ENCODE measurements at regions not wholly inside any gene's neighbourhood (a gene's known extent, or its start where the extent isn't known, plus 50 kb on each side); places are given as distances from the start of the nearest gene placed in this dataset.

- TF ChIP-seq CTCF (IDR thresholded peaks at IDR 0.05), result no peak
These were observed 495.5 kb downstream of the FOXO1 start for GRCh38 chr13:40170982-40171381.

GRCh38 chr13:40171566-40171965, 494.9 kb downstream of the FOXO1 start:
- no peak for TF ChIP-seq CTCF (IDR thresholded peaks at IDR 0.05)

- no peak for TF ChIP-seq CTCF (IDR thresholded peaks at IDR 0.05)
These were observed 494.3 kb downstream of the FOXO1 start for GRCh38 chr13:40172149-40172591.

GRCh38 chr13:40172878-40173277, 493.6 kb downstream of the FOXO1 start:
- TF ChIP-seq CTCF (IDR thresholded peaks at IDR 0.05), result no peak

GRCh38 chr13:40175639-40176038, 490.8 kb downstream of the FOXO1 start:
- TF ChIP-seq CTCF (IDR thresholded peaks at IDR 0.05), result no peak

- no peak for TF ChIP-seq CTCF (IDR thresholded peaks at IDR 0.05)
These were observed 490.2 kb downstream of the FOXO1 start for GRCh38 chr13:40176242-40176641.

GRCh38 chr13:40178130-40178529, 488.3 kb downstream of the FOXO1 start:
- no peak for TF ChIP-seq CTCF (IDR thresholded peaks at IDR 0.05)
